ENCODE measurements at regions not wholly inside any gene's neighbourhood (a gene's known extent, or its start where the extent isn't known, plus 50 kb on each side); places are given as distances from the start of the nearest gene placed in this dataset.

DNA sequence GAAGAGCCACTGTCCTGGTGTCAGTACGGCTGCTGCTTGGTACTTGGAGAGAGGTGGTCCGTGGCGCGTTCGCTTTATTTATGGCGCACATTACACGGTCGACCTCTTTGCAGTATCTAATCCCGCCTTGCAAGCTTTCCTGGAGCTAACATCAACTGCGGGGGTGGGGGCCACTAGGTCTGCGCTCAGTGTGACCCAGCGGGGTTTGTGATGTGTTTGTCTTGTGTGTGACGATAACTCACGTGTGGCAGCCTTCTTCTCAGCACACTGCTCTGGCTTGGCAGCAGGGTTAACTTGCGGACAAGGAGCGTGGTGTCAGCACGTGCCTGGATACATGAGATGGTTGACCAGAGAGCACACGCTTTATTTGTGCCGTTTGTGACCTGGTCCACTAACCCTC, 122.2 kb upstream of the RTL1 start:
- POLR2A ChIA-PET = no interaction called here
- FAIRE-seq (no peak), ATAC-seq (no peak), DNase-seq (ENCODE audit: low spot score) (no peak)
- no peak overlapping the region for H2AFZ ChIP-seq (ENCODE audit: low read length)
- H3K79me2 ChIP-seq (ENCODE audit: insufficient read depth, low read length) = no peaks in the 10 kb centered on the region
- intact Hi-C loops (cut with micrococcal nuclease; ENCODE audit: unreplicated experiment) (no loop called here), in situ Hi-C loops (cut with HindIII; ENCODE audit: extremely low pct_ligation_motif_present, low pct_unique_long_range_greater_than_20kb) (no loop called here)
- 12% methylated on average over 5 of the region's 19 CpGs for WGBS (ENCODE audit: low lambda C conversion rate)
- no peak overlapping the region for H3K9ac ChIP-seq (ENCODE audit: insufficient read depth, low read depth, low read length)
- H3K4me3 ChIP-seq (replicated peaks in 1 of 3; ENCODE audit: insufficient read depth in 1 of 3, low read depth in 2 of 3, low read length in 3 of 3) = no peak overlapping the region
- H3K27ac ChIP-seq (ENCODE audit: extremely low read length, insufficient read depth, low read length) = no peak overlapping the region
- no peaks in the 10 kb centered on the region for H3K4me1 ChIP-seq (ENCODE audit: insufficient read depth, low read length)
- no peak for TF ChIP-seq ZFP36 (IDR thresholded peaks at IDR 0.05; ENCODE audit: borderline replicate concordance, low read depth, low read length, partially characterized antibody)
- H3K9me3 ChIP-seq (ENCODE audit: low read length) = no peaks in the 10 kb centered on the region
- peaks cover 4% of the 10 kb centered on the region; the same call in 1 of the 2 replicates for H4K20me1 ChIP-seq (ENCODE audit: insufficient read depth, low read length)
- BruUV-seq (replicated peaks) = no TSS peak
- peaks cover 11 to 98% of the 10 kb centered on the region in 2 experiments for H3K27me3 ChIP-seq (ENCODE audit: control insufficient read depth in 1 of 2, insufficient read depth in 2 of 2, low read length in 2 of 2)
- no peaks in the 10 kb centered on the region for H3K36me3 ChIP-seq (replicated peaks in 1 of 2; ENCODE audit: control insufficient read depth in 1 of 2, insufficient read depth in 2 of 2, low read length in 2 of 2)
- no peak overlapping the region for H3K4me2 ChIP-seq (ENCODE audit: low read depth, low read length)
- CTCF ChIA-PET (ENCODE audit: low intra/inter-chr PET ratio, low total read pairs) = no interaction called here

GRCh38 chr14:101026341-101026740, 122.8 kb upstream of the RTL1 start:
- CTCF ChIA-PET (ENCODE audit: low intra/inter-chr PET ratio, low total read pairs) = no interaction called here
- peaks cover 11 to 99% of the 10 kb centered on the region in 2 experiments for H3K27me3 ChIP-seq (ENCODE audit: control insufficient read depth in 1 of 2, insufficient read depth in 2 of 2, low read length in 2 of 2)
- DNase-seq (ENCODE audit: low spot score) = no peak

More at GRCh38 chr14:101026341-101026740, 122.8 kb upstream of the RTL1 start:
- Histone ChIP-seq H3K27ac (ENCODE audit: extremely low read length, insufficient read depth, low read length) (no peak overlapping the region), H4K20me1 (ENCODE audit: insufficient read depth, low read length) (peaks cover 4% of the 10 kb centered on the region; the same call in 1 of the 2 replicates), H3K4me3 (replicated peaks in 1 of 3; ENCODE audit: insufficient read depth in 1 of 3, low read depth in 2 of 3, low read length in 3 of 3) (no peak overlapping the region), H2AFZ (ENCODE audit: low read length) (no peak overlapping the region), H3K36me3 (replicated peaks in 1 of 2; ENCODE audit: control insufficient read depth in 1 of 2, insufficient read depth in 2 of 2, low read length in 2 of 2) (no peaks in the 10 kb centered on the region), H3K9me3 (ENCODE audit: low read length) (no peaks in the 10 kb centered on the region), H3K9ac (ENCODE audit: insufficient read depth, low read depth, low read length) (no peak overlapping the region), H3K4me1 (ENCODE audit: insufficient read depth, low read length) (no peaks in the 10 kb centered on the region), H3K4me2 (ENCODE audit: low read depth, low read length) (no peak overlapping the region), H3K79me2 (ENCODE audit: insufficient read depth, low read length) (no peaks in the 10 kb centered on the region)
- in situ Hi-C loops (cut with HindIII; ENCODE audit: extremely low pct_ligation_motif_present, low pct_unique_long_range_greater_than_20kb) (no loop called here), intact Hi-C loops (cut with micrococcal nuclease; ENCODE audit: unreplicated experiment) (no loop called here)
- POLR2A ChIA-PET = no interaction called here
- 56% methylated on average over 6 of the region's 7 CpGs for WGBS (ENCODE audit: low lambda C conversion rate)
- BruUV-seq (replicated peaks) = no TSS peak
- TF ChIP-seq ZNF326 (CRISPR knock-in tag; IDR thresholded peaks at IDR 0.05; ENCODE audit: borderline replicate concordance) (no peak), MXD1 (CRISPR knock-in tag; IDR thresholded peaks at IDR 0.05) (no peak), ZNF180 (CRISPR knock-in tag; IDR thresholded peaks at IDR 0.05; ENCODE audit: borderline replicate concordance, low read depth) (no peak), EHMT2 (IDR thresholded peaks at IDR 0.05; ENCODE audit: borderline replicate concordance, low read depth, low read length) (no peak), ZSCAN21 (CRISPR knock-in tag; IDR thresholded peaks at IDR 0.05; ENCODE audit: borderline replicate concordance) (no peak), E2F2 (CRISPR knock-in tag; IDR thresholded peaks at IDR 0.05; ENCODE audit: borderline replicate concordance) (no peak)
- TF ChIP-seq, protein P1, sequence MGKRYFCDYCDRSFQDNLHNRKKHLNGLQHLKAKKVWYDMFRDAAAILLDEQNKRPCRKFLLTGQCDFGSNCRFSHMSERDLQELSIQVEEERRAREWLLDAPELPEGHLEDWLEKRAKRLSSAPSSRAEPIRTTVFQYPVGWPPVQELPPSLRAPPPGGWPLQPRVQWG (CRISPR knock-in tag; IDR thresholded peaks at IDR 0.05; ENCODE audit: borderline replicate concordance, low read depth) = no peak
- ATAC-seq (no peak), FAIRE-seq (no peak)
